PC-3 (cell line): ENCODE measurements at regions not wholly inside any gene's neighbourhood (a gene's known extent, or its start where the extent isn't known, plus 50 kb on each side); places are given as distances from the start of the nearest gene placed in this dataset.
A peak's percentile ranks its signal among the peaks of the same experiment; 100 is the strongest.

Experiments used
- ATAC-seq: fragments of 200-7000 bp; cut with Tn5 transposase; 2 replicates; pipeline ENCODE4 v1.9.1; 2020; ENCODE audit warnings: mild to moderate bottlenecking, moderate library complexity
- BruUV-seq: library from RNA; stranded (reverse); fragments of 400-500 nt; replicated peaks from 2 replicates; lab custom pipeline; 2021; lab: Mats Ljungman, UMichigan
- CTCF ChIA-PET: fragments of 300-600 bp; sonication (Branson Sonifier 250); formaldehyde crosslinking; loops from one replicate; lab custom pipeline; 2022; ENCODE audit warnings: antibody characterized with exemption; lab: Charles Lee
- POLR2A ChIA-PET: fragments of 300-600 bp; sonication (Branson Sonifier 250); formaldehyde crosslinking; loops from one replicate; lab custom pipeline; 2022; ENCODE audit warnings: antibody characterized with exemption; ENCODE audit not compliant: unreplicated experiment; lab: Charles Lee
- DNase-seq: peaks from one replicate; pipeline ENCODE4 v3.0.0-alpha.2; 2015
- H2AFZ ChIP-seq: fragments of 300-600 bp; sonication (generic); 2 replicates; pipeline ENCODE4 v1.6.0; 2016; ENCODE audit warnings: antibody characterized with exemption, low read length
- H3F3A ChIP-seq: fragments of 300-600 bp; sonication (generic); one replicate; pipeline ENCODE4 v1.6.0; 2017; ENCODE audit warnings: antibody characterized with exemption, low read length, control low read depth, mild to moderate bottlenecking; ENCODE audit not compliant: unreplicated experiment
- H3K27ac ChIP-seq: fragments of 300-600 bp; sonication (generic); 2 replicates; pipeline ENCODE4 v1.5.1; 2016; ENCODE audit warnings: mild to moderate bottlenecking, low read length
- H3K27me3 ChIP-seq: fragments of 300-600 bp; sonication (generic); 2 replicates; pipeline ENCODE4 v1.6.1; 2016; ENCODE audit warnings: low read length, mixed read lengths
- H3K36me3 ChIP-seq: fragments of 300-600 bp; sonication (generic); 2 replicates; pipeline ENCODE4 v1.6.1; 2016; ENCODE audit warnings: low read depth, mixed run types, low read length, mixed read lengths
- H3K4me1 ChIP-seq: fragments of 300-600 bp; sonication (generic); 2 replicates; pipeline ENCODE4 v1.5.1; 2016; ENCODE audit warnings: low read length; ENCODE audit not compliant: insufficient read depth
- H3K4me2 ChIP-seq: fragments of 300-600 bp; sonication (generic); 2 replicates; pipeline ENCODE4 v1.6.0; 2016; ENCODE audit warnings: low read length
- H3K4me3 ChIP-seq: fragments of 300-600 bp; sonication (generic); 2 replicates; pipeline ENCODE4 v1.5.1; 2016; ENCODE audit warnings: mild to moderate bottlenecking, low read length, mixed read lengths
- H3K79me2 ChIP-seq: fragments of 300-600 bp; sonication (generic); 2 replicates; pipeline ENCODE4 v1.6.1; 2017; ENCODE audit warnings: low read length, mixed read lengths
- H3K9ac ChIP-seq: fragments of 300-600 bp; sonication (generic); 2 replicates; pipeline ENCODE4 v1.6.0; 2016; ENCODE audit warnings: mild to moderate bottlenecking, low read length
- H3K9me2 ChIP-seq: fragments of 300-600 bp; sonication (generic); replicated peaks from 2 replicates; pipeline ENCODE4 v1.6.1; 2016; ENCODE audit warnings: mixed run types, low read length, mixed read lengths
- H3K9me3 ChIP-seq: fragments of 300-600 bp; sonication (generic); 2 replicates; pipeline ENCODE4 v1.6.1; 2016; ENCODE audit warnings: low read length, mixed read lengths
- H4K20me1 ChIP-seq: fragments of 300-600 bp; sonication (generic); 2 replicates; pipeline ENCODE4 v1.6.1; 2016; ENCODE audit warnings: low read length, mixed read lengths
- CTCF ChIP-seq: fragments of 300-600 bp; sonication (generic); conservative IDR thresholded peaks from 2 replicates; pipeline ENCODE4 v1.5.1; 2017; ENCODE audit warnings: antibody characterized with exemption, low read depth, mild to moderate bottlenecking, low read length
- EZH2 ChIP-seq: fragments of 300-600 bp; sonication (generic); IDR thresholded peaks from one replicate; pipeline ENCODE4 v1.6.1; 2017; ENCODE audit warnings: antibody characterized with exemption, mild to moderate bottlenecking, low read length; ENCODE audit not compliant: unreplicated experiment
- EZH2phosphoT487 ChIP-seq: fragments of 300-600 bp; sonication (generic); IDR thresholded peaks from 2 replicates; pipeline ENCODE4 v1.6.1; 2018; ENCODE audit warnings: mild to moderate bottlenecking, antibody characterized with exemption, low read length, borderline replicate concordance
- intact Hi-C: fragments of 100-400 bp; cut with micrococcal nuclease; formaldehyde crosslinking; loops from 2 replicates; pipeline ENCODE4 v1.9.0; 2023

DNA sequence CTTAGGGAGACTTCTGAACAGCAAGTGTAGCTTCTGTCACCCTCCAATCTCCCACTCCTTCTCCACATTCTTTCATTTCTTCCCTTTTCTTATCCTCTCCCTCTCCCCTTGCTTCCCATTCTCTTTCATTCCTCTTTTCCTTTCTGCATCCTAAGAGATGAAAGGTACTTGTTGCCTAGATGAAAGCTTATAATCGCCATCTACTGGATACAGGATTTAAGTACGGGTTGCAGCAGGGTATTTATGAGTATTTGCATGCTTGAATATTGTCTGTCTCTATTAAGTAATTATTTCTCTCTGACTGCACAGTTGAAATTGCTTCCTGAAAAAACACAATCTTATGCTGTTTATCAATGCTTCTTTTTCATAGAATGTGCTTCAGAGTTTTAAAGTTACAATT lies 174.0 kb upstream of the TENT5D start:
- CTCF ChIA-PET: no interaction called here
- H3K4me2 ChIP-seq: no peak overlapping the region
- H3K4me3 ChIP-seq: no peak overlapping the region
- no peak overlapping the region for H3K27ac ChIP-seq
- no peaks in the 10 kb centered on the region for H3K9me3 ChIP-seq
- no peak overlapping the region for H3K9ac ChIP-seq
- no peak for TF ChIP-seq EZH2
- TF ChIP-seq CTCF: peak; percentile 56
- no peak overlapping the region for H2AFZ ChIP-seq
- no peaks in the 10 kb centered on the region for H3K27me3 ChIP-seq
- no peaks in the 10 kb centered on the region for H3F3A ChIP-seq
- intact Hi-C loops: loop anchor here (5.0 kb wide), 1 partner anchor 769 kb away; no protein-coding TSS in a partner anchor
- H3K9me2 ChIP-seq: no peaks in the 10 kb centered on the region
- H4K20me1 ChIP-seq: no peaks in the 10 kb centered on the region
- H3K4me1 ChIP-seq: no peaks in the 10 kb centered on the region
- no TSS peak for BruUV-seq
- H3K79me2 ChIP-seq: no peaks in the 10 kb centered on the region
- DNase-seq (peak; percentile 21), ATAC-seq (peak; percentile 65)
- H3K36me3 ChIP-seq: no peaks in the 10 kb centered on the region
- POLR2A ChIA-PET: no interaction called here

GRCh38 chrX:80266287-80266686 lies 154.0 kb upstream of the TENT5D start:
- TF ChIP-seq CTCF: no peak
- no peak for TF ChIP-seq EZH2phosphoT487
- no peak for TF ChIP-seq EZH2
- Histone ChIP-seq H3K27me3 (no peaks in the 10 kb centered on the region), H3K4me2 (0 out of 2 replicates have a peak overlapping the region, but pooled peaks have one; percentile 34), H3K4me1 (peaks cover 20% of the 10 kb centered on the region), H3F3A (no peaks in the 10 kb centered on the region), H4K20me1 (no peaks in the 10 kb centered on the region), H3K79me2 (no peaks in the 10 kb centered on the region), H2AFZ (no peak overlapping the region), H3K9ac (peak overlapping the region; percentile 32), H3K9me3 (no peaks in the 10 kb centered on the region), H3K27ac (peak overlapping the region; percentile 84), H3K4me3 (no peak overlapping the region), H3K9me2 (no peaks in the 10 kb centered on the region), H3K36me3 (no peaks in the 10 kb centered on the region)
- no peak for DNase-seq
- CTCF ChIA-PET: no interaction called here
- BruUV-seq: no TSS peak
- ATAC-seq: 0 out of 2 replicates have a peak, but pooled peaks have one; percentile 17
- intact Hi-C loops: loop anchor here (2.0 kb wide), 1 partner anchor 17 kb away; no protein-coding TSS in a partner anchor
- POLR2A ChIA-PET: no interaction called here

- ChIA-PET POLR2A (no interaction called here), CTCF (no interaction called here)
- Histone ChIP-seq H3K9me2 (no peaks in the 10 kb centered on the region), H3K9ac (peak overlapping the region; percentile 44), H3K79me2 (no peaks in the 10 kb centered on the region), H3K27ac (peak overlapping the region; percentile 84), H3K9me3 (no peaks in the 10 kb centered on the region), H3K4me3 (no peak overlapping the region), H2AFZ (no peak overlapping the region), H3F3A (no peaks in the 10 kb centered on the region), H3K27me3 (no peaks in the 10 kb centered on the region), H3K36me3 (no peaks in the 10 kb centered on the region), H3K4me2 (peak overlapping the region; percentile 34; the same call in 1 of the 2 replicates), H3K4me1 (peaks cover 20% of the 10 kb centered on the region), H4K20me1 (no peaks in the 10 kb centered on the region)
- DNase-seq (peak; percentile 87), ATAC-seq (peak; percentile 97)
- TF ChIP-seq EZH2phosphoT487 (no peak), CTCF (no peak), EZH2 (no peak)
- intact Hi-C loops: loop anchor here (2.0 kb wide), 1 partner anchor 16 kb away; no protein-coding TSS in a partner anchor
- BruUV-seq: no TSS peak
Observed at GRCh38 chrX:80266979-80267378, 153.3 kb upstream of the TENT5D start.
